Erythroblast (primary cell): ENCODE measurements at regions not wholly inside any gene's neighbourhood (a gene's known extent, or its start where the extent isn't known, plus 50 kb on each side); places are given as distances from the start of the nearest gene placed in this dataset.

Source experiments
- GATA1 ChIP-seq: IDR thresholded peaks from 2 replicates; pipeline ENCODE4 v1.6.1; 2011; ENCODE audit warnings: low read depth, mild to moderate bottlenecking, control low read depth, low read length, moderate library complexity
- POLR2A ChIP-seq: IDR thresholded peaks from 2 replicates; pipeline ENCODE4 v1.6.1; 2011; ENCODE audit warnings: mild to moderate bottlenecking, low read length

- TF ChIP-seq POLR2A (no peak), GATA1 (no peak)
These were observed 487.2 kb upstream of the SOX5 start for GRCh38 chr12:24436667-24437066.
